ENCODE measurements at regions not wholly inside any gene's neighbourhood (a gene's known extent, or its start where the extent isn't known, plus 50 kb on each side); places are given as distances from the start of the nearest gene placed in this dataset.
A peak's percentile ranks its signal among the peaks of the same experiment; 100 is the strongest.

GRCh38 chr5:79857714-79858409 lies 133.2 kb downstream of the MTX3 start:
- peak; percentile 85 to 99 (median 96) for TF ChIP-seq CTCF (optimal IDR thresholded peaks at IDR 0.05 in 1 of 3, IDR thresholded peaks at IDR 0.05 in 1 of 3, conservative IDR thresholded peaks at IDR 0.05 in 1 of 3; ENCODE audit: extremely low read depth in 1 of 3, insufficient read depth in 2 of 3, low read length in 3 of 3)
- no peak for TF ChIP-seq EZH2 (IDR thresholded peaks at IDR 0.05; ENCODE audit: low read length)

Data from keratinocyte (primary cell).